Esophagus squamous epithelium (tissue), 5 donors: ENCODE measurements at regions not wholly inside any gene's neighbourhood (a gene's known extent, or its start where the extent isn't known, plus 50 kb on each side); places are given as distances from the start of the nearest gene placed in this dataset.
"Not testable (repeated sequence)": the region's sequence is repeated elsewhere in the genome, so short reads cannot be mapped to it uniquely, and the experiment has no call there.

Experiments
- DNase-seq: peaks from one replicate; lab custom pipeline; 2025; lab: John Stamatoyannopoulos, UW
- H3K27ac ChIP-seq, 4 donors: fragments of 200-600 bp; sonication (generic); one replicate each; pipeline ENCODE4 v1.5.1; 2016 to 2019; ENCODE audit warnings: mild to moderate bottlenecking in 1 of 4
- H3K27me3 ChIP-seq, 4 donors: fragments of 200-600 bp; sonication (generic); 1 replicate in 3 of 4; 2 replicates in 1 of 4; pipeline versions ENCODE4 v1.5.1 to v1.6.0; 2017 to 2021; ENCODE audit warnings: antibody characterized with exemption in 1 of 4
- H3K36me3 ChIP-seq, 3 donors: fragments of 200-600 bp; sonication (generic); one replicate each; pipeline ENCODE4 v1.5.1; 2016 to 2019
- H3K4me1 ChIP-seq, 3 donors: fragments of 200-600 bp; sonication (generic); one replicate each; pipeline ENCODE4 v1.5.1; 2017 to 2019
- H3K4me3 ChIP-seq, 4 donors: fragments of 200-600 bp; sonication (generic); 1 replicate in 3 of 4; 2 replicates in 1 of 4; pipeline ENCODE4 v1.5.1; 2016 to 2019; ENCODE audit warnings: mild to moderate bottlenecking in 2 of 4, moderate library complexity in 1 of 4
- H3K9me3 ChIP-seq, 3 donors: fragments of 200-600 bp; sonication (generic); one replicate each; pipeline ENCODE4 v1.5.1; 2016 to 2019
- CTCF ChIP-seq, 6 experiments: fragments of 450-650 bp in 4 of 6; fragments of 200-600 bp in 2 of 6; sonication (generic) in 2 of 6; IDR thresholded peaks; one replicate each; pipeline ENCODE4 v1.5.1; 2016 to 2019; ENCODE audit warnings: antibody characterized with exemption in 6 of 6, mild to moderate bottlenecking in 4 of 6, moderate library complexity in 4 of 6
- POLR2A ChIP-seq, 4 donors: fragments of 450-650 bp; IDR thresholded peaks; one replicate each; pipeline ENCODE4 v1.6.1; 2017; ENCODE audit warnings: antibody characterized with exemption in 4 of 4, mild to moderate bottlenecking in 4 of 4, moderate library complexity in 3 of 4
- WGBS, 2 donors: methylation state at CpG; one replicate each; pipeline ENCODE4 v1.1.5; 2018; 5-methylcytosine and 5-hydroxymethylcytosine counted together
- intact Hi-C: fragments of 100-400 bp; cut with DNase I; formaldehyde crosslinking; loops from one replicate; pipeline ENCODE4 v1.15.0; 2022
- small RNA-seq, 4 donors: library from RNA; depleted of rRNA; stranded (forward); fragments of <200 nt; gene quantifications; one replicate each; pipeline ENCODE3, GENCODE V24; 2016
- donor health status: DM: yes; HTN: yes; CAD: no.

- Histone ChIP-seq H3K27ac (no peak overlapping the region), H3K27me3 (no peaks in the 10 kb centered on the region), H3K4me1 (peaks cover 0 to 14% (median 0%) of the 10 kb centered on the region in 3 donors), H3K4me3 (no peak overlapping the region), H3K9me3 (no peaks in the 10 kb centered on the region), H3K36me3 (no peaks in the 10 kb centered on the region)
- WGBS, 2 donors, result 45 to 79% methylated on average over 1 of the region's 1 CpG
- intact Hi-C loops, result no loop called here
- TF ChIP-seq POLR2A (IDR thresholded peaks at IDR 0.05) (no peak), CTCF (IDR thresholded peaks at IDR 0.05) (no peak)
- DNase-seq, result no peak
These were observed 52.8 kb upstream of the AKIRIN2 start for GRCh38 chr6:87754828-87755227.

GRCh38 chr6:87753131-87753685, 51.2 kb upstream of the AKIRIN2 start:
- Histone ChIP-seq H3K27ac (no peak overlapping the region), H3K4me1 (peaks cover 0 to 14% (median 0%) of the 10 kb centered on the region in 3 donors), H3K9me3 (no peaks in the 10 kb centered on the region), H3K27me3 (no peaks in the 10 kb centered on the region), H3K4me3 (no peak overlapping the region), H3K36me3 (no peaks in the 10 kb centered on the region)
- no peak for TF ChIP-seq POLR2A (IDR thresholded peaks at IDR 0.05)
- TF ChIP-seq CTCF (IDR thresholded peaks at IDR 0.05), result no peak
- 51 to 61% methylated on average over 4 of the region's 4 CpGs for WGBS, 2 donors
- DNase-seq, result no peak
- intact Hi-C loops, result no loop called here

- 94 to 96% methylated on average over 11 of the region's 11 CpGs for WGBS, 2 donors
- intact Hi-C loops, H3K4me3 ChIP-seq, H3K9me3 ChIP-seq, H3K36me3 ChIP-seq, DNase-seq, H3K27me3 ChIP-seq, H3K27ac ChIP-seq: not testable (repeated sequence)
- H3K4me1 ChIP-seq, result peaks cover 0 to 13% (median 0%) of the 10 kb centered on the region in 3 donors
These were observed 50.5 kb upstream of the AKIRIN2 start for GRCh38 chr6:87752503-87752902.

Small RNA genes lying in the stretch of these regions (small RNA-seq; reads per million reads assigned to genes)
- gene RF00019 (0 reads per million in 4 donors), gene RN7SL183P (0 to 0.15 (median 0) reads per million in 4 donors)
